HG02588 (cell line): ENCODE measurements at regions not wholly inside any gene's neighbourhood (a gene's known extent, or its start where the extent isn't known, plus 50 kb on each side); places are given as distances from the start of the nearest gene placed in this dataset.
"Not testable (repeated sequence)": the region's sequence is repeated elsewhere in the genome, so short reads cannot be mapped to it uniquely, and the experiment has no call there.

ENCODE experiments used
- ATAC-seq: cut with Tn5 transposase; IDR thresholded peaks from one replicate; pipeline ENCODE4 v1.9.1; 2021; ENCODE audit warnings: mild to moderate bottlenecking, moderate library complexity; ENCODE audit not compliant: unreplicated experiment

- no peak for ATAC-seq
Measured at GRCh38 chr16:86948046-86948445, 369.1 kb downstream of the C16orf95 start.

- no peak for ATAC-seq
Measured at GRCh38 chr16:86949116-86949515, 368.1 kb downstream of the C16orf95 start.

- no peak for ATAC-seq
Measured at GRCh38 chr16:86949630-86950029, 367.6 kb downstream of the C16orf95 start.

GRCh38 chr16:86951041-86951822 is 366.0 kb downstream of the C16orf95 start:
- no peak for ATAC-seq

- ATAC-seq = no peak
Measured at GRCh38 chr16:86951831-86952598, 365.2 kb downstream of the C16orf95 start.

GRCh38 chr16:86952769-86953168 is 364.4 kb downstream of the C16orf95 start:
- no peak for ATAC-seq

- ATAC-seq = no peak
Measured at GRCh38 chr16:86953631-86954391, 363.4 kb downstream of the C16orf95 start.

- no peak for ATAC-seq
Measured at GRCh38 chr16:86955136-86955855, 361.9 kb downstream of the C16orf95 start.

- ATAC-seq = no peak
Measured at GRCh38 chr16:86956437-86956836, 360.8 kb downstream of the C16orf95 start.

GRCh38 chr16:86957662-86958198 is 359.5 kb downstream of the C16orf95 start:
- not testable (repeated sequence) for ATAC-seq

GRCh38 chr16:86958423-86958822 is 358.8 kb downstream of the C16orf95 start:
- no peak for ATAC-seq

GRCh38 chr16:86959091-86959651 is 358.0 kb downstream of the C16orf95 start:
- ATAC-seq = no peak

GRCh38 chr16:86959729-86960128 is 357.5 kb downstream of the C16orf95 start:
- no peak for ATAC-seq

- no peak for ATAC-seq
Measured at GRCh38 chr16:86960266-86960665, 356.9 kb downstream of the C16orf95 start.

GRCh38 chr16:86961171-86961601 is 356.0 kb downstream of the C16orf95 start:
- ATAC-seq = no peak

- no peak for ATAC-seq
Measured at GRCh38 chr16:86962259-86962658, 354.9 kb downstream of the C16orf95 start.

- ATAC-seq = no peak
Measured at GRCh38 chr16:86962913-86963312, 354.3 kb downstream of the C16orf95 start.

- no peak for ATAC-seq
Measured at GRCh38 chr16:86963600-86964575, 353.3 kb downstream of the C16orf95 start.

- no peak for ATAC-seq
Measured at GRCh38 chr16:86964796-86965241, 352.4 kb downstream of the C16orf95 start.
